HG02938 (cell line): ENCODE measurements at regions not wholly inside any gene's neighbourhood (a gene's known extent, or its start where the extent isn't known, plus 50 kb on each side); places are given as distances from the start of the nearest gene placed in this dataset.

ENCODE experiments used
- ATAC-seq: cut with Tn5 transposase; IDR thresholded peaks from one replicate; pipeline ENCODE4 v1.9.1; 2021; ENCODE audit warnings: mild to moderate bottlenecking, moderate library complexity; ENCODE audit not compliant: unreplicated experiment

DNA sequence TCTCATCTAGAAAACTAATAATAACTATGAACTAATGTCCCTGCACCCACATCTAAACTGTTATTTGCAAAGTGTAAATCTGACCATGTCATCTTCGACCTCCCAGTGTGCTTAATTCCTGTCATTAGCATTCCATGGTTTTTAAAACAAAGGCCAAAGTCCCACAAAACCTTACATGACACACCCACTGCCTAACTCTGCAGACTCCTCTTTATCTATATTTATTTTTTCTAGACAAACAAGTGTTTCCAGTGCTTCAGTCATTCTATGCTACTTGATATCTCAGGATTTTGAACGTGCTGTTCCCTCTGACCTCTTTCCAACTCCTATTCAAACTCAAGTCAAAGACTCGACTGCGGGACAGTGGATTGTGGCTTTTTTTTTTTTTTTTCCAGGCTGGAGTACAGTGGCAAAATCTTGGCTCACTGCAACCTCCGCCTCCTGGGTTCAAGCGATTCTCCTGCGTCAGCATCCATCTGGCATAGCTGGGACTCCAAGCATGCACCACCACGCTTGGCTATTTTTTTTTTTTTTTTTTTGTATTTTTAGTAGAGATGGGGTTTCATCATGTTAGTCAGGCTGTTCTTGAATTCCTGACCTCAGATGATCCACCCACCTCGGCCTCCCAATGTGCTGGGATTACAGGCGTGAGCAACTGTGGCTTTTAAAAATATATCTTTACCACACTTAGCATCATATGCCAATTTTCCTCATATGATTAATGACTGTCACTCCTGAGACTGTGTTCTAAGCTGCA lies 1511.0 kb downstream of the ARAP2 start:
- no peak for ATAC-seq

DNA sequence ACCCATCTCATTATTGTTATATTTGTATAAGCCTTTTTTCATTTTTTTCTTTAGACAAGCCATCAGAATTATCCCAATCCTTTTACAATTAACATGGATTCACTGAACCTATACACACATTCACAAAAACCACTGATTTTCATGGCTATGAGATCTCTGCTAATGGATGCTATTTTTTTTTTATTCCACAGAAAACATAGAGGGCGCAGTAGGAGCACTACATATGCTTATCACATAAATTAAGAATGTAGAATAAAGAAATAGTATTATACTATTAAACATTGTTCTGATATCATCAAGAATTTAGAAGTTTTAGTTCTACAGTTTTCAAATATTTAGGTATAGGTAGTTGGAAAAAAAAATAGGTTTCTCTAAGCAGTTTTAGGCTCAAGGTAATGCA lies 1477.4 kb downstream of the ARAP2 start:
- ATAC-seq: no peak

DNA sequence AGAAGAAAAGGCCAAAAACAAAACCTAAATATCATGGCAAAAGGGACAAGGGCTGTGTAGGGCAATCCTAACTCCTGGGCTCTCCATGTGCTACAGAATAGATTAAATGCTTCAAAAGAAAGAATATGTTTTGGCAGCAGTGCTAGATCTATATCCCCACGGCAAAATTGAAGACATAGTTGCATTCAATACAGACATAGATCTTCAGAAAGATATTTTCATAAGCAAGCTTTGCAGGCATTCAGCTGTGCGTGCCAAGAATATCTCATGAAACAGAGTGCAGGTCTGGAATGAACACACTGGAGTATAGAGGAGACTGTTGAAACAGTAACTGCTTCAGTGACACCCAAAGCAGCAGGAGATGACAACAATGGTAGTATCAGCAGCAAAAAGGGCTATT lies 1476.9 kb downstream of the ARAP2 start:
- no peak for ATAC-seq

GRCh38 chr4:34771632-34772031 lies 1472.7 kb downstream of the ARAP2 start:
- no peak for ATAC-seq

DNA sequence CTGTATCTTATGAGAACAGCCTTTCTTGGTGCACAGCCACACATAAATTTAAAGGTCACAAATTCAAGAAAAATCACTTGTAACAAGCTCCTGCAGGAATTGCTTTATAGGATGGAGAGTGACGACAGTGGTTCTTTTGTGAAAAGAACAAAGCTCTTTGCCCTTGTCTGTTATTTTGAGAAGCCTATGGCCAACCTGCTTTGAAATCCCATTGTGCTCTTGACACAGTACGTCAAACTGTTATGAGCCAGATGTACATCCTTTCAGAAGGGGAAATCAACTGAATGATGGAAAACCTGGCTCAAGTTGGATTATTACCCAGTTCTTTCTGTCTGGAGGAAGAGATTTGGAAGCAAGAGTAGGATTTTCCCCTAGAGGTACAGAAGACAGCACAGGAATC lies 1454.2 kb downstream of the ARAP2 start:
- no peak for ATAC-seq

DNA sequence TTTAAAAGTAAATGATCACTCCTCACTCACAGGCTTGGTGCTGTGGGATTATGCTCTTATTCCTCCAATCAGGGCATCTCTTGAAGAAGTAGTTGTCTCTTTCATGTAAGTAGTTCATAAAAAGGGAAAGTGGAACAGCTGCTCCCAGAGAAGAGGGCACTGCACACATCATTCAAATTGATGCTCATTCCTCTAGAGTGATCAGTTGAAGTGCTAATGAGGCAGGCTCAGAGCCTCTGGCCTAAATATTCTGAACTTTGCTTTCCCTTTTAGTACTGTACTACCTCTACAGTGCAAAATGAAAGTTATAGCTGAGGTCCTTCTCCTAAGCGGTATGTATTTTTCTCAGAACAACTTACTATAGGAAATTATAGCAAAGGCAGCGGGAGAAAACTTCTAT lies 1453.1 kb downstream of the ARAP2 start:
- no peak for ATAC-seq

GRCh38 chr4:34800953-34801352 lies 1443.4 kb downstream of the ARAP2 start:
- ATAC-seq: no peak

DNA sequence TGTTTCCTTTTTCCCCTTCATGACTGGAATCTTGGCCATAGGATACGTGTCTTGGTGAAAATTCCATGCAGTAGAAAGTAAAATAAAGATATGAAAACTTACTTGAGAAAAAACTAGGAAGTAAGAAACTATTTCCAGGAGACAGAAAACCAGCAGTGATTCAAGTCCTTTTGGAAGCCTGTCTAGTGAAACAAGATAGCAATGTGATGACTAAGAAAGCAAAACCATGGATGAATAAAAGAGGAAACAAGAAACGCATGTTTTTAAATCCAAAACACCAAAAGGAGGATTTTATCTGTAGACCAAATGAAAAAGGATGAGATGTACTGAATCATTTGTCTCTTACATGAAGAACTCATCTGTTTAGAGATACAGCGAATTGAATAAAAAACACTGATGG lies 1430.0 kb downstream of the ARAP2 start:
- ATAC-seq: no peak

DNA sequence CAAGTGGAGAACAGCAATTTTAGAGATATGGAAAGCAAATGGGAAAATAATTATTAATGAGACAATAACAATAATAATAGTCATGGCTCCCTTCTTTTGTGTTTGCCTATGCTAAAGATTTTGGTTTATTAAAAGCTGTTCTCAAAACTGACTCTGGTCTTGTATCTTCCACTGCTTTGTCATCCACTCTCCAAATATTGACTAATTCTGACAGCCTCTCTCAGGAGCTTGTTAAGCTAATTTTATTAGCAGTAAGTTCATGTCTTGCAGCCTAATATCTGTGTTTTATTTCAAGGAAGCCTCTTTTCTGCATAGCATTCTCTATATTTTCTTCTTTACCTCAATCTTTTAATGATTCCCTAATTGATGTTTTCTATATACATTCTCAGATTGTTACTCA lies 1419.8 kb downstream of the ARAP2 start:
- no peak for ATAC-seq

DNA sequence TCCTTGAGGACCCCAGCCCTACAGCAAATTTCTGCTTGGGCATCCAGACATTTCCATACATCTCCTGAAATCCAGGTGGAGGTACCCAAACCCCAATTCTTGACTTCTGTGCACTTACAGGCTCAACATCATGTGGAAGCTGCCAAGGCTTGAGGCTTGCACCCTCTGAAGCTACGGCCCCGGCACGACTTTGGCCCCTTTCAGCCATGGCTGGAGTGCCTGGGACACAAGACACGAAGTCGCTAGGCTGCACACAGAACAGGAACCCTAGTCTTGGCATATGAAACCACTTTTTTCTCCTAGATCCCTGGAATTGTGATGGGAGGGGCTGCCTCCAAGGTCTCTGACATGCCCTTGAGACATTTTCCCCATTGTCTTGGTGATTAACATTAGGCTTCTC lies 1417.7 kb downstream of the ARAP2 start:
- ATAC-seq: no peak

DNA sequence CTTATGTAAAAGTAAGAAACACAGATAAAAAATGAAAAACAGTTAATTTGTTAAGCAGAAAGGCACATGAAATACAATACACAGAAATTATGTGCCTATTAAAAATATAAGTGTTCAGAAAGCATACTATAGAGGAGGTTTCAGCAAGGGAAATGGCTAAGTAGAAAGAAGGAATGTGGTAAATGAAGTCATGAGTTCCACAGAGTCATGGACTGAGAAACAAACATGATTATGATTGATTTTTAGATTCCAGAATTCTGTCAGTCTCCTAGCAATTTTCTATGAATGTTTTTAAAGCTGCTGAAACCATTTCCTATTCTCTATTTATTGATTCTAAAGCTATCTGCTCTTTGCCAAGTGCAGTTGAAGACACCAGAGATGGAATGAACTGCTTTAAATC lies 1398.4 kb downstream of the ARAP2 start:
- ATAC-seq: no peak

- no peak for ATAC-seq
Observed at GRCh38 chr4:34850421-34850820, 1393.9 kb downstream of the ARAP2 start.

DNA sequence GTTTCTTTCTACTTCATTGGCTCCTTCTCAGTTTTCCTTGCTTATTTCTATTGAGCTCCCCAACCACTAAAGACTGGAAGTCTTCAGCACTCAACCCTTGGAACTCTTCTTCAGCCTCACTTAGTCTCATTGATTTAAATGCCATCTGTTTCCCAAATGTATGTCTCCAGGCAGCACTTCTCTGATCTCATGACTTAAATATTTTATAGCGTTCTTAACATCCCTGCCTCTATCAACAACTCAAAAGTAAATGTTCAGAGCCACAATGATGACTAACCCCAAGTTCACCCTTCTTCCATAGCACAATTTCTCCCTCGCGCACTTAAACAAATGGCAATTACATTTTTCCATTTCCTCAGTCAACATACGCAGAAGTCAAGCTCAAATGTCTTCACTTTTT lies 1393.3 kb downstream of the ARAP2 start:
- no peak for ATAC-seq

DNA sequence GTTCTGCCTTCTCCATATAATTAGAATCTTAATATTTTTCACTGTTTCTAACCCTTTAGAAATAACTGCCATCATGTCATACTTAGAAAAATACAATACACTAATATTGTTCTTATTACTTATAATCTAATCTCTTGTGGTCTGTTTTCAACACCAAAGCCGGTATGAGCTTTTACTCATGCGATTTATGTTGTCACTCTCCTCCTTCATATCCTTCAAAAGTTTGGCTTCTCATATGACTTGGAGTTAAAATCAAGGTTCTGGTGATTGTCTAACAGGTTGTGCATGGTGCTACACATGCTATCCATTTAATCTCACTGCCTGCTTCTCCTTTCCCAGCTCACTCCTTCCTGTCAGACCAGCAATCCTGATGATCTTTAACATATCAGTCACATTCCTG lies 1392.9 kb downstream of the ARAP2 start:
- no peak for ATAC-seq

DNA sequence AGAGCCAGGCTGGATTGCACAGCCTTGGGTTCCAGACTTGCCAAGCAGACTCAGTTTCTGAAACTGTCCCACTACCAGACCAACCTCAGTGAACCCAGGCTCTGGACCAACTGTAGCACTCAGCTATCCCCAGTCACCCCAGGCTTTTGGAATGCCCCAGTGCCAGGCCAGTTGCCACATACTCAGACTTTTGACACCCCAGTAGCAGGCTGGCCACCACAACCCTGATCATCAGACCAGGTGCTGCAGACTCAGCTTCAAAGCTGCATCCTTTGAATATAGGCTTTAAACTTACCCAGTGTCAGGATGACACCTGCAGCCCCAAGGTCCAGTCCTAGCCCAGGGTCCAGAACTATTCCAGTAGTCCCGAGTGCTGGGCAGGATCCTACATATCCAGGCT lies 1389.9 kb downstream of the ARAP2 start:
- ATAC-seq: no peak

GRCh38 chr4:34861666-34862065 lies 1382.6 kb downstream of the ARAP2 start:
- ATAC-seq: no peak

DNA sequence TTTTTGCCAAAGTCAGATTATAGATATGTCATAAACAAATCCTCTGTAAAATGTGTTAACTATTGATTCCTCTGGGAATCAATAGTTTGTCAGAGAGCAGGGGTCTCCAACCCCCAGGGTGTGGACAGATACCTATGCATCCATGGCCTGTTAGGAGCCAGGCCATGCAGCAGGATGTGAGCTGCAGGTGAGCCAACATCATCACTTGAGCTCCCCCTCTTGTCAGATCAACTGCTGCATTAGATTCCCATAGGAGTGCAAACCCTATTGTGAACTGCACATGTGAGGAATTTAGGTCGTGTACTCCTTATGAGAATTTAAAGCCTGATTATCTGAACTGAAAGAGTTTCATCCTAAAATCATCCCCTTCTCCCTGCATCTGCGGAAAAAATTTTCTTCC lies 1365.4 kb downstream of the ARAP2 start:
- no peak for ATAC-seq

GRCh38 chr4:34880246-34880645 lies 1364.1 kb downstream of the ARAP2 start:
- no peak for ATAC-seq

GRCh38 chr4:34891892-34892291 lies 1352.4 kb downstream of the ARAP2 start:
- ATAC-seq: no peak

GRCh38 chr4:34893382-34893781 lies 1350.9 kb downstream of the ARAP2 start:
- ATAC-seq: no peak

- ATAC-seq: no peak
Observed at GRCh38 chr4:34920032-34920431, 1324.3 kb downstream of the ARAP2 start.

DNA sequence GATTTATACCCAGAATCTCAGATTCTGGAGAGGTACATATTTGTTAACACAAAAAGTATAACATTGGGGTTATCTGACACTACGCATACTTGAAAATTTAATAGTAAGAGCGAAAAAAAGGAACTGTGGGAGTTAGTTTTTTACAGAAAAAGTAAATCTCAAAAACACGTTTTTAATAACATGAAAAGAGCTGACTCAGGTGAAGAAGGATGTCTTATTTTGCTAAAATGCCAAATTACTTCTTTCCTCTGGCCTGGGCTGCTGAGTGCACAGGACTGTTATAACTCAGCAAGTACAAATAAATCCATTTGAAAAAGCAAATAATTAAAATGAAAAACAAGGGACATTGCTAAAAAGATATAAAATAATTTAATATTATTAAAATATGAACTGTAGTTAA lies 1322.9 kb downstream of the ARAP2 start:
- no peak for ATAC-seq

GRCh38 chr4:34922325-34922724 lies 1322.0 kb downstream of the ARAP2 start:
- ATAC-seq: no peak
